DMS53 (cell line): ENCODE measurements at regions not wholly inside any gene's neighbourhood (a gene's known extent, or its start where the extent isn't known, plus 50 kb on each side); places are given as distances from the start of the nearest gene placed in this dataset.
"Not testable (repeated sequence)": the region's sequence is repeated elsewhere in the genome, so short reads cannot be mapped to it uniquely, and the experiment has no call there.

Source experiments
- DNase-seq: peaks from one replicate; lab custom pipeline; 2025; lab: John Stamatoyannopoulos, UW

DNA sequence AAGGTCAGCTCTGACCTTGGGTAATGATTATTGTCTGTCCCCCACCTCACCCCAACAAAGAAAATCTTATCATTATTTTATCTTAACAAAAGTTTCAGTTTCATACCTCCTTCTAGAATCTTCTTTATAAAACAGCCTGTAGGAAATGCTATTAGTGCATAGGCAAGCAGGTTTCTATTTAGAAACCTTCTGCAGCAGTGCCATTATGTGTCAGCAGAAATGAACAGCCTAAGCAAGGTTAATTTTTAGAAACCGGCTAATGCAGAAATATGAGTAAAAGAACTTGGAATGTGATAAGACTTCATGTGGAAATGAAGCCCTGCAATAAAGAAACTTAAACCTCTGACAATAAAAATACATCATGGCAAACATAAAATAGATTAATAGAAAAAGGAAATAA lies 814.4 kb downstream of the FSCB start:
- no peak for DNase-seq

DNA sequence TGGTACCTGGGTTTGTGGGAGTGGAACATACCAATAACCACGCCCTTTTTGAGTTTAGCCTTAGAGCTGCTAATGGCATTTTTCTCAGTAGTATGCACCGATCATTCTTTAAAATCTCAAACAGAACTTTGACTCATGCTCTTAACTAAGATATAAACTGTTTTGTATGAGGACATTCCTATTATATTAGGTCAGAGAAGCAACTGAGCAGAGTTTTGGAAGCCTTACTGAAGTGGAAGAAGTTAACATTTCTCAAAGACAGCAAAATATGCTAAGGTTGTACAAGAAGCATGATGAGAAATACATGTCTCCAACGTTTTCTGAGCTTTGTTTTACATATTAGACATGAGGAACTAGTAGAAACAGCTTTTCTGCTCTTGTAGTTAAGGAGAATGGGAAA lies 819.2 kb downstream of the FSCB start:
- DNase-seq = no peak

DNA sequence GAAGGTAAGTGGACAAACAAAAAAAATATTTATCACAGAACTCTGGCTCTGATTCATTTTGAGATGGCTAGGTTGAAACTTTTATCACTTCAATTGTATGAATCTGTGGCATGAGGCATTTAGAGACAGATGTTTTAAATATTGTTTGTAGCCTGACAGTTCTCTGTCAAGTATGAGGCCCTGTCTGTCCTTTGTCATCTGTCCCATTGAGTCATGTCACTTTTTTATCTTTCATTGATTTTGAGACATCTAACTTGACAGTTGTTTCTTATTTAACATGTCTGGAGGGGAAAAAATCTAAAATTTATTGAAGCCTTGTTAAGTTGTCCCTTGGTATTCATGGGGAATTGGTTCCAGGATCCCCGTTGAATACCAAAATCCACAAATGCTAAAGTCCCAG lies 829.5 kb downstream of the FSCB start:
- DNase-seq = no peak

DNA sequence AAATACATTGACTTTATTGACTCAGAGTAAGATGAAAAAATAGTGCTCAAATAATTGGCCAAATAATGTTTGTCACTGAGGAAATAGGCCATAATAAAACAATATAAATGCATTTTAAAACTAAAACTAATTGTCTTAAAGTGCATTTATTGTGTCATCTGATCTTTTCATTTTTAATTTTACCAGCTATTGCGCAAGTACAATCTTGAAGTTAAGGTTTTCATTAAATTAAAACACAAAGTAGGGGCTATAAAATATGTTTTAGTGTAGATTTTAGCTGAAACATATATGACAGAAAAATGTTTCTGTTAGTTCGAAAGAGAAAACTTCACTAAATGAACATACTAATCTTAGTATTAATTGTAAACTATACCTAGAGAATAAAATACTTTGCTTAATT lies 832.8 kb downstream of the FSCB start:
- DNase-seq = no peak

DNA sequence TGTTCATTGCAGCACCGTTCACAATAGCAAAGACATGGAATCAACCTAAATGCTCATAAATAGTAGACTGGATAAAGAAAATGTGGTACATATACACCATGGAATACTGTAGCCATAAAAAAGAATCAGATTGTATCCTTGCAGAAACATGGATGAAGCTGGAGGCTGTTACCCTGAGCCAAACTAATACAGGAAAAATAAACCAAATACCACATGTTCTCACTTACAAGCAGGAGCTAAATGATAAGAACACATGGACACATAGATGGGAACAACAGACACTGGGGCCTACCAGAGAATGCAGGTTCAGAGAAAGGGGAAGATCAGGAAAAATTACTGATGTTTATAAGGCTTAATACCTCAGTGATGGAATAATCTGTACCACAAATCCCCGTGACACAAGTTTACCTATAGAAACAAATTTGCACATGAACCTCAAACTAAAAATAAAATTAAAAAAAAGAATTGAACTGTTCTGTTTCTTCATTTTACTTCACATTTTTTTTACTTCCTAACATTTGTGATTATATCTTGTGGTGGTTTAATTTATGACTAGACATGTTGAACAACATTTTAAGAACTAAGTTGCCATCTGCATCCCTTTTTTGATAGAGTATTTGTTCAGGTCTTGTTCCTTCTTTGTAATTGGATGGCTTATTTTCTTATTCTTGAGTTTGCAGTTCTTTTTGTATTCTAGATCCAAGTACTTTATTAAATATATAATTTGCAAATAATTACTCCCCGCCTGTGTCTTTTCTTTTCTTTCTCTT lies 835.2 kb downstream of the FSCB start:
- DNase-seq = no peak

DNA sequence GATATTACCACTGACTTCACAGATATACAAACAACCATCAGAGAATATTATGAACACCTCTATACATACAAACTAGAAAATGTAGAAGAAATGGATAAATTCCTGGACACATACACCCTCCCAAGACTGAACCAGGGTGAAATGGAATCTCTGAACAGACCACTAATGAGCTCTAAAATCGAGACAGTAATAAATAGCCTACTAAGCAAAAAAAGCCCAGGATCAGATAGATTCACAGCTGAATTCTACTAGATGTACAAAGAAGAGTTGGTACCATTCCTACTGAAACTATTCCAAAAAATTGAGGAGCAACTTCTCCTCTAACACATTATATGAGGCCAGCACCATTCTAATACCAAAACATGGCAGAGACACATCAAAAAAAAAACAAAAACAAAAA lies 837.7 kb downstream of the FSCB start:
- DNase-seq = no peak

DNA sequence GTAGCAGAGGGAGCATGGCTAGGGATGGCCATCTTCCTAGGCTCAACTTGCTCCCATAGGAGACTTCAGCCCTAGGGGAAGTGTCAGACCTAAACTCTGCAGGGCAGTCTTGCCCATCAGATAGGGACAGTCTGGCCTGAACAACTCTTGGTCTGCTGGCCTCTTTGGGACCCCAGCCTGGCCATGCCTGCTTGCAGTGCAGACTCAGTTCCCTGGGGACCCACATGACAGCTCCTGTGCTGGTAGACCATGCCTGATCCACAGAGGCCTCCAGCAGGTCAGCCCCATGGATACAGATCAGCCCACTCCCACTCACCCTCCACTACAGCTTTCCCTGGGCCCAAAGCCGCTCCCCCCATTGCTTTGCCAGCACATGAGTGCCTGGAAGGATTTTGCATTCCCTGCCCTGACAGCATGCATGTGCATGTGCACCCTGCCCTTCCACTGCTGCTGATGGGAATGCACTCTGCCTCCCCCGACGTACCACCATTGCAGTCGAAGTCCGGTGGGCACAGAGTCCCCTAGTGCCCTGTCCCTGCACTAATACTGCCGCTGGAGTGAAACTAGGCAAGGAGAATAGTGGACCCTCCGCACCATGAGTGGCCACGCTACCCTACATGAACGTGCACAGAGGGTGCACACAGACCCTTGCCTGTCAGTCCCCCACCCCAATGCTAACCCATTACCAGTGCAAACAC lies 841.4 kb downstream of the FSCB start:
- no peak for DNase-seq

DNA sequence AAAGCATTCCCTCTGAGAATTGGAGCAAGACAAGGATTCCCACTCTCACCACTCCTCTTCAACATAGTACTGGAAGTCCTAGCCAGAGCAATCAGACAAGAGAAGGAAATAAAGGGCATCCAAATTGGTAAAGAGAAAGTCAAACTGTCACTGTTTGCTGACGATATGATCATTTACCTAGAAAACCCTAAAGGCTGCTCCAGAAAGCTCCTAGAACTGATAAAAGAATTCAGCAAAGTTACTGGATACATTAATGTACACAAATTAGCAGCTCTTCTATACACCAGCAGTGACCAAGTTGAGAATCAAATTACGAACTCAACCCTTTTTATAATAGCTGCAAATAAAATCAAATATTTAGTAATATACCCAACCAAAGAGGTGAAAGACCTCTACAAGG lies 851.9 kb downstream of the FSCB start:
- DNase-seq = not testable (repeated sequence)

DNA sequence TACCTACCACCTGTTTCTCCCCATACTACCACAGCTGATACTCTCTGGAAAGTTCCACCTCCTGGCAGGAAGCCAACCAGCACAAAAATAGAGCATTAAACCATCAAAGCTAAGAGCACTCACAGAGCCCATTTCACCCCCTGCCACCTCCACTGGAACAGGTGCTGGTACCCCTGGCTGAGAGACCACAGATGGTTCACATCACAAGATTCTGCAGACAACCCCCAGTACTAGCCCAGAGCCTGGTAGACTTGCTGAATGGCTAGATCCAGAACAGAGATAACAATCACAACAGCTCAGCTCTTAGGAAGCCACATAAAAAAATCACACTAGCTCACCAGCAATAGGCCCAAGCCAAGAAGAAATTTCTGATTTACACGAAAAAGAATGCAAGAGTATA lies 855.2 kb downstream of the FSCB start:
- DNase-seq = no peak

DNA sequence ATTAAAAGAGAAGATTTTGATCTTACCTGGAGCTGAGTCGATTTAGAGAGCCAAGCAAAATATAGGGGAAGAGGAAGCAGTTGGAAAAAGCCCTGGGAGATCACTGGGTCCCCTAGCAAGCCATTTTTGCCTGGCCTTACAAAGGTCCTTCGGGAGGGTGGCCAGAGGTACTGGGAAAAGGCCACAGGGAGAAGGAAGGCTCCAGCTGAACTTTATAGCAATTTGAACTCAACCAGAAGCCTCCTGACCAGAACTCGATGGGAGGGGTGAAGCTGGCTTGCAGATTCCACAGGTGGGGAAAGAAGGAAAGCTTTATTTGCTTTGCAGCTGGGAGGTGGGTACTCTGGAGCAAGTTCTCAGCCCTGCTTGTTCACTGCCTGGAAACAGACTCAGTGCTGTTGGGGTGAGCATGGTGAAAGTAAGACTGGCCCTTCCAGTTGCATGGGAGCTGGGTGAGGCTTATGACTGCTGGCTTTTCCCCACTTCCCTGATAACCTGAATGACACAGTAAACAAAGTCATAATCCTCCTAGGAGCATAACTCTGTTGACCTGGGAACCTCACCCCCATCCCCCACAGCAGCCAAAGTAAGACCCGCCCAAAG lies 855.8 kb downstream of the FSCB start:
- DNase-seq = peak; percentile 30

DNA sequence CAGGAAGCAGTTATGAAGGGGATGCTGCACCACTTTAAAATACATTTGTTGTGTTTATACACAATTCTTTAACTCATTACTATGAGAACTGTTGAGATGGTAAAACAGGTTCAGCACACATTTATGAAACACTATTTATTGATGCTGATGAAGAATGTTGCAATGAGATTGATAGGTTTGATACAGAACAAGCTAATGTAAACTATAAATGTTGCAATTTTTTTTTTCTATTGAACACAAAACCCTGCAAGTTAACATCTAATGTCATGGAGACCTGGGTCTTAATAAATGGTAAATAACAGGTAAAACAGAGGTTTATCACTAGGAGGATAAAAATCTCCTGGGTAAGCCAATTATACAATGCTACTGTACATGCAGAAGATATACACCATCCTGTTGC lies 857.6 kb downstream of the FSCB start:
- no peak for DNase-seq

DNA sequence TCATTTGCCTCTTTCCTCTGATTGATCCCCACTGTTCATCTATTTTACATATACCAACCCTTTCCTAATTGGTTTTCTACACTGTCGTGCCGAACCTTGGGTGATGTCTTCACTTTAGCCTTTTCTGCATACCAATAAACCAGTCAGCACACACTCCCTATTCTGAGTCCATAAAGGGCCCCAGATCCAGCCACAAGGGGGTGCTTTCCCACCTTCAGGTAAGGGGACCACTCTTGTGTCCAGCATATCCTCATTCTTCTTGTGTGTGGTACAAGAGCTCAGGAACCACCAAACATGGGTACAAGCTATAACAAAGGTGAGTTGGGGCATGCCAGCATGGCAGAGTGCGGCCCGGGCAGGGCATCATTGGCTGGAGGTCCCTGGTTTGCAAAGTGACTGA lies 859.8 kb downstream of the FSCB start:
- DNase-seq = peak; percentile 11

DNA sequence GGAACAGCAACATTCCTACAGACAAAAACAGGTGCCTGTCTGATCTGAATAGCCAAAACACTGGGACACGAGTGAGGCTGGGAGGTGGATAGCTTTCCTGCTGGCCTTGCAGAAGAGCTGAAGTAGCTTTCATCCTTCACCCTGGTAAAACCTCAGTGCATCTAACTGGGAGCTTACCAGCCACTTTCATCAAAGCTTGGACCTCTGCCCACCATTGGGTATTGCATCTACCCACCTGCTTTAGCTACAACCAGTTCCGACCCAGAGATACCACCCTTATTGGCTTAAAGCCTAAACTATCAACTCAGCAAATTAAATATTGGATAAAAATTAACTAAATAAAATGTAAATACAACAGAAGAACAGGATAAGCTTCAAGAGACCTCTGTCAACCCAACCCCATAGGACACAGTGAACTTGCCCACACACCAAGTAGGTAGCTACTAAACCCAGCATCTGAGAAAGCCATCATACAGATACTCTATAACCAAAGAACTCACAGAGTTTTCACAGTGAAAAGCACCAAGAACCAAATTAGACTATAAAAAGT lies 866.3 kb downstream of the FSCB start:
- no peak for DNase-seq

DNA sequence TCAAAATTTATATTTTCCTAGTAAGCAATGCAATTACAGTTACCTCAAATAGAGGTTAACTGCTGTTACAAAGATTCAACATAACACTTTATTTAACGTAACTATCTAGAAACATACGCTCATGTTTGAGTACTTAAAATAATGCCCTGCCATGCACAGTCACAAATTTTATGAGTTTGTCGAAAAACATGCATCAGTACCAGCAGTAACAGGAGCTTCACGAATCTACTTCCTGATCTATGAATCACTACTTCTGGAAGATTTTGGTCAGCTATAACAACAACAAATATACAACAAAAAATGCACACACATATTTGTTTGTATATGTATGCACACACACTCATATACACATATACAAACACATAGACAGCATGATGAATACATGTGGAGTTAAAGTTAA lies 881.8 kb downstream of the FSCB start:
- no peak for DNase-seq

DNA sequence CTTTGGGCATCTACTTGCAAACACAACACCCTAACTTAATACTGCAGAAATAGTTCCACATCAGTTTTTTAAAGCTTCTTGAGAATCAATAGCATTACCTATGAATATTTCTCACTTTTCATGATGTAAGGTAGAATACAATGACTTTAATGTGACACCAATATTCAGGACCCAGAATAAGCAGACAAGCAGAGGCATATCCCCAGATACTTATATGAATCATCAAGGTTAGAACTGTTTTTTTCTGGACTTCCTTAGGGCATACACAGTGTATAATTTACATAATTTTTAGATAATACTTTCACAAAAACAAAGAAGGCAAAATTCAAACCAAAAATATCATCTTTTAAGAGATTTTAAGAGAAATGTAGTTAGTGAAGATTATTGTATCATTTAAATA lies 885.8 kb downstream of the FSCB start:
- DNase-seq = no peak

DNA sequence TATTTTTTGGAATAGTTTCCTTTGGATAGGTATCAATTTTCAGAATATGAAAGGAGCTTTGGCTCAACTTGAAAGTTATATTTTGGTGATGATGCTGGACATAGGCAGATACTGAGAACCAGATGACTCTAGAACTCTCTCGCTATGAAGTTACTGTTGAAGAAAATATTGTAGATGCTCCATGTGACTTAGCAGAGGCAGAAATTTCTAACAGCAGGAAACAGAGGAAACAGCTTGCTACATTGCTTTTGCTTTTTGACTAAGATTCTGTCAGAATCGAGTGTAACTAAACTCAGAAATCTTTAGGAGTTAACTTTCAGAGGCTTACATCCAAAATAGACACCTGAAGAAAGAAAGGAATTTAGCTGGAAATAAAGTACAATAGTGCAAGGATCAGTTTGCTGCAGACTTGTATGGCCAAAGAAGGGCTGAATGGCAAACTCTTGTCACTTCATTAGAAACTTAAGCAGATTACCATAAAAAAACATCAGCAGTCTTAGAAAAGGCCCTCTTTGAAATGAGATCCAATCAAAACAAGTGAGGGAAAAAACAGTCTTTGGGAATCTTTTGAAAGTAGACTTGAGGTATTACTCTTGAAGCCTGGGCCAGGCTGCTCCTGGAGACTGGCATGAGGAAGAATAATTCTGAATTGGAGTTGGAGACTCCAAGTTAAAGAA lies 911.8 kb downstream of the FSCB start:
- DNase-seq = no peak

DNA sequence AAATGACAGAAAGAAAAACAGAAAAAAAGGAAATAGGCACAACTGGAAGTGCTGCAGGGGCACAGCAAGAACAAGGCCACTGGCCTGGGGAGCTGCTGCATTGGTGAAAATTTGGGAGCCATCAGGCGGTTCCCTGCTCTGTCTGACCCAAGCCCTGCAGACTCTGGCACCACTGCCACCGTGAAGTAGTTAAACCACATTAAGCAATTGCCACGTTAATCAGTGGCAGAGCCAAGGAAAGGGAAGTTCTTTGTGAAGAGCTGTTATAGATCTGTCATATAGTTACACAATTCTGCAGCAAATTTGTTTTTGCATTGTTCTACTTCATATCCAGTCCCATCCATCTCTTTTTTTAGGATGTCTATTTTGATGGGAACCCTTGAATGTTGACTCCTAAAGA lies 915.3 kb downstream of the FSCB start:
- DNase-seq = no peak

DNA sequence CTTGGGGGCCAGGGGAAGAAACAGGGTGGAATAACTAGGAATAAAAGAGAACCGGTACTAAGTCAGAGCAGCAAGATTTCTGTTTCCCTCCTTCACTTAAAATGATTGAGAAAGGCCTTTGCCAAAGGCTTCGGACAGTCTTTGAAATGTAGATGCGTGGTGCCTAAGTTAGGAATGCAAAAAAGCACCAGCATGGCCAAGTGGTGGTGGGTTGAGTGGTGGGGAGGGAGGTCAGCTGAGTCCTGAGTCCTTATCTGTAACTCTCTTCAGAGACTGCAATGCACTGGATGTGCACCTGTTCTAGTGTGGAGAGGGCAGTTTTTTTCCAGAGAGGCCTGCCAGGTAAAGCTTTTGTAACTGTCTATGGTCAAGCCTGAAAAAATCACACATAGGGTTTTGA lies 919.9 kb downstream of the FSCB start:
- peak; percentile 6 for DNase-seq

DNA sequence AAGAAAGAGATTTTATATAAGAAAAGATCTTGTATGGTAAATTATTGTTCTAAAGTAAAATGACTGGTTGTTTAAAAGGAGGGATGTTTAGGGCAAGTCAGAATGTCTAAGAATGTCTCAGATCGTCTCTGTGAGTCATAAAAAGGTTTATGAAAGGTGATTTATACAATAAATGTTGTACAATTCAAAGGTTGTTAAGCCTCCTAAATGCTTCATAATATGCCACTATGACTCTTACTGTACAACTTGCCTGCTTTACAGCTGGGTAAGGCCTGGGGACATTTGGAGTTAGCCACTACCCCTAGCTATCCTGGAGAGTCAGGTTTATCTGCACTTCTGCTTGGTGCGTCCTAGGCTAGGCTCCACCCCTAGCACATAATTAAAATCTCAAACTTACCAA lies 927.4 kb downstream of the FSCB start:
- DNase-seq = no peak

DNA sequence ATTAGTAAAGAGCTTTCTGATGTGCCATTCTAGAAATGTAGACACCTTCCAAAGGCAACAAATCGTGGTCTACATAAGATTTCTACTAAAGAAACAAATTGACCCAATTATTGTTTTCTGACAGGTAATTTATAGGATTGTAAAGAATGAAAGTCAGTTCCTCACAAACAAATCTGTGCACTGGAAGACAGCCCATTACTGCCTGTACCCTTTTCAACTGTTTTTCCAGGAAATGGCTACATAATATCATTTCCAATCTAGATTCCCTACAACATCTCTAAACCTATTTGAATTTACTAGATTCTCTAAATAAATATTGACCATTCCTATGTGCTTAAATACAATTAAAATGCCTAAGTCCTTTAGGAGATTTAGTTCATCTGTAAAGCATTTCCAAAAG lies 939.1 kb downstream of the FSCB start:
- no peak for DNase-seq

DNA sequence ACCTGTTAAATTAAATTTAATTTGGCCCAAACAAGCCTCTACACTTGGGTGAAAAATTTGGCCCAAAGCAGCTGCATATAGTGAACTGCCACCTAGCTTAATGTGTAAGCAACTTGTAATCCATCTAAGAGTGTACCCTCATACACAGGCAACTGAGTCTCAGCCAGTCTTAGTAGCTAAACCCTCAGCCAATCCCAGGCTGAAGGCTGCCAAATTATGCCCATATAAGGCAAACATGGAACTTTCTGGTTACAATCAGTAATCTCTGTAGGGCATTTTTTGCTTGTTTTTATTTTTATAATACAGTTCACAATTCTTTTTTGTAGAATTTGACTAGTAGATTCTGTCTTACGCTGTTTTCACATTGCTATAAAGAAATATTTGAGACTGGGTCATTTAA lies 958.7 kb downstream of the FSCB start:
- no peak for DNase-seq

DNA sequence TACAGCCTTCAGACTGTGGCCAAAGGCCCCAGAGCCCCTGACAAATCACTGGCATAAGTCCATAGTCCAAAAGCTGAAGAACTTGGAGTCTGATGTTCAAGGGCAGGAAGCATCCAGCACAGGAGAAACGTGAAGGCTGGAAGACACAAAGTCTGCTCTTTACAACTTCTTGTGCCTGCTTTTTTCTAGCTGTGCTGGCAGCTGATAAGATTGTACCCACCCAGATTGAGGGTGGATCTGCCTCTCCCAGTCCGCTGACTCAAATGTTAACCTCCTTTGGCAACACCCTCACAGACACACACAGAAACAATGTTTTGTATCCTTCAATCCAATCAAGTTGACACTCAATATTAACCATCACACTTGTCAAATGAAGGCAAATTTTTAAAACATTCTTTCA lies 959.5 kb downstream of the FSCB start:
- not testable (repeated sequence) for DNase-seq

DNA sequence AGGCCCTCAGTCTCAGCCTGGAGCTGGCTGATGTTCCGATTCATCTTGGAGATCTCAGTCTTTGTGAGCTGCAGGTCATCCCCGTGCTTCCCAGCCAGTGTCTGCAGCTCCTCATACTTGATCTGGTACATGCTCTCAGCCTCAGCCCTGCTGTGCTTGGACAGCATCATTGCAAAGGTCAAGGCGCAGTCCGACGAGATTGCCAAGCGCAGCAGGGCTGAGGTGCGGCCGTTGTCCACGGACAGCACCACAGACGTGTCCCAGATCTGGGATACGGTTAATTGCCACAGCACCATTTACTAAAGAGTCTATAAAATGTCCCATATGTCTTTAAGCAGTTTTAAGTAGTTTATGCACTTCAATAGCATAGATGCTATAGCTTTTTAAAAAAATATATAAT lies 965.7 kb downstream of the FSCB start:
- DNase-seq = no peak
